ENCODE measurements at regions not wholly inside any gene's neighbourhood (a gene's known extent, or its start where the extent isn't known, plus 50 kb on each side); places are given as distances from the start of the nearest gene placed in this dataset.

DNA sequence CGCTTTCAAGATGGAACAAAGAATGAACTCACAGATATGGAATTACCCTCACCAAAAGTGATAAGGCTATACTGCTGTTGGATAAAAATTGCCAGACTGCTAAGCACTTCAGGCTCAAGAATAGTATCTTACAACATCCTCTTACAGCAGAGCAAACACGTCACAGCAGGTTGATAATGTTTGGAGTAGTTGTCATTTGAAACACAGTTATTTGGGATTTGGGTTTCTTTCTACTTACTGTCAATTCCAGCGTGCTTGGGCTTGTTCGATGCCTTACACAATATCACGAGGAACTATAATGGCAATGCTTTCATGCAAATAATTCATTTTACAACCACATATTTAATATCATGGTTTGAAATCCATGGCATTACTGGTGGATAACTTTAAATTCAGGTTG, 1223.7 kb upstream of the AGA start:
- TF ChIP-seq, protein P1, sequence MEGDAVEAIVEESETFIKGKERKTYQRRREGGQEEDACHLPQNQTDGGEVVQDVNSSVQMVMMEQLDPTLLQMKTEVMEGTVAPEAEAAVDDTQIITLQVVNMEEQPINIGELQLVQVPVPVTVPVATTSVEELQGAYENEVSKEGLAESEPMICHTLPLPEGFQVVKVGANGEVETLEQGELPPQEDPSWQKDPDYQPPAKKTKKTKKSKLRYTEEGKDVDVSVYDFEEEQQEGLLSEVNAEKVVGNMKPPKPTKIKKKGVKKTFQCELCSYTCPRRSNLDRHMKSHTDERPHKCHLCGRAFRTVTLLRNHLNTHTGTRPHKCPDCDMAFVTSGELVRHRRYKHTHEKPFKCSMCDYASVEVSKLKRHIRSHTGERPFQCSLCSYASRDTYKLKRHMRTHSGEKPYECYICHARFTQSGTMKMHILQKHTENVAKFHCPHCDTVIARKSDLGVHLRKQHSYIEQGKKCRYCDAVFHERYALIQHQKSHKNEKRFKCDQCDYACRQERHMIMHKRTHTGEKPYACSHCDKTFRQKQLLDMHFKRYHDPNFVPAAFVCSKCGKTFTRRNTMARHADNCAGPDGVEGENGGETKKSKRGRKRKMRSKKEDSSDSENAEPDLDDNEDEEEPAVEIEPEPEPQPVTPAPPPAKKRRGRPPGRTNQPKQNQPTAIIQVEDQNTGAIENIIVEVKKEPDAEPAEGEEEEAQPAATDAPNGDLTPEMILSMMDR (IDR thresholded peaks at IDR 0.05; ENCODE audit: low read depth, low read length): no peak
- no peak overlapping the region for H3K4me3 ChIP-seq (ENCODE audit: low read depth, low read length)
- H3K27me3 ChIP-seq: no peaks in the 10 kb centered on the region
- no peaks in the 10 kb centered on the region for H3K9me3 ChIP-seq
- no peak for DNase-seq
- H3K36me3 ChIP-seq: no peaks in the 10 kb centered on the region
- no peaks in the 10 kb centered on the region for H3K4me1 ChIP-seq

DNA sequence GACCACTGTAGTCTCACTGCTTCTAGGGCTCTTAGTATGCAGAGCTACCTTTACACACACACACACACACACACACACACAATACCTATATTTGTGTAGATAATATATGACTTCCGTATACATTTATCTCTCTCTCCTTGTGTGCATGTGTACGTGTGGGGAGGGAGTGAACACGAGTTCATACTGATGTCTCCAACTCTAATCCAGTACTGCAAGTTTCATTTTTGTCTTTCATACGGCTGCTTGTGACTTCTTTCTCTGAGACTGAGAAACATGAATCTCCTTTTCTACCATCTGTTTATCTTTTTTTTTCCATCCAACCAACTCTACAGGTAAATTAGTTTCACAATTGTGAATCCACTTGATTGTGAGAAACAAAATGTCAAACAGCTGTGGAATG, 1229.5 kb upstream of the AGA start:
- H3K4me3 ChIP-seq (ENCODE audit: low read depth, low read length): no peak overlapping the region
- H3K36me3 ChIP-seq: no peaks in the 10 kb centered on the region
- TF ChIP-seq, protein P1 (IDR thresholded peaks at IDR 0.05; ENCODE audit: low read depth, low read length): no peak
- no peak for DNase-seq
- H3K4me1 ChIP-seq: no peaks in the 10 kb centered on the region
- H3K9me3 ChIP-seq: no peaks in the 10 kb centered on the region
- no peaks in the 10 kb centered on the region for H3K27me3 ChIP-seq

DNA sequence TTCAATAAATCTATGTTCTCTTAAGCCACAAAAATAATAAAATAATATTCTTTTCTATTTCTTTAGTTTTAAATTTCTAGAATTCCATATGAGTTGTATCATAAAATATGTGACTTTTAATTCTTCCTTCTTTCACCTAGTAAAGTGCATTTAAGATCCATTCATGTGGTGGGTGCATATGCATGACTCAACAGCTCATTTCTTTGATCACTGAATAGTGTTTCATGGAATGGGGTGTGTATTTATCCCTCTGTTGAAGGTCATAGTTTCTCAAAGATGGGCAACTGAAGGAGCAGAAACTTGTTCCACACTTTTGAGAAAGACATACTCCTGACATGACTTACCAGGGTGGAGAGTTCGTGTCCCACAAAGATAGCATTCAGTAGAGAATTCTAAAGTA, 1230.3 kb upstream of the AGA start:
- TF ChIP-seq, protein P1 (IDR thresholded peaks at IDR 0.05; ENCODE audit: low read depth, low read length): no peak
- no peak for DNase-seq
- Histone ChIP-seq H3K27me3 (no peaks in the 10 kb centered on the region), H3K4me1 (no peaks in the 10 kb centered on the region), H3K4me3 (ENCODE audit: low read depth, low read length) (no peak overlapping the region), H3K36me3 (no peaks in the 10 kb centered on the region), H3K9me3 (no peaks in the 10 kb centered on the region)

DNA sequence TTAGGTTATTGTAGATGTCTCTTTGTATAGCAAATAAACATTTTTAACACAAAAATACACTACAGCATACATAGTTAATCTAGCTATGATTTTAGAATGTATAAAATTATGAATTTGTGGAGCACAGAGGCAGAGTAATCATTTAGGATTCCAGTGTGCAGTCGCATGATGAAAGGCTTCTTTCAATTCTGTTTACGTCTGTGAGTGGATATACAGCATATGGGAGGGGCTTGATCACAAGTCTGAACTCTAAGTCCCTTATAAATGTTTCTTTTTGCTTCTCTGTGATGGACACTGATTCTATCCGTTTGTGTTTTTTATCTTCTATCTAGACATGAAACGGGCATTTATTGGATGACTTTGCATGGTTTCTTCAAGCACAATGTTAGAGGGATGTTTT, 1239.6 kb upstream of the AGA start:
- no peaks in the 10 kb centered on the region for H3K4me1 ChIP-seq
- DNase-seq: no peak
- TF ChIP-seq, protein P1 (IDR thresholded peaks at IDR 0.05; ENCODE audit: low read depth, low read length): no peak
- no peaks in the 10 kb centered on the region for H3K27me3 ChIP-seq
- no peaks in the 10 kb centered on the region for H3K36me3 ChIP-seq
- H3K9me3 ChIP-seq: no peaks in the 10 kb centered on the region
- no peak overlapping the region for H3K4me3 ChIP-seq (ENCODE audit: low read depth, low read length)

DNA sequence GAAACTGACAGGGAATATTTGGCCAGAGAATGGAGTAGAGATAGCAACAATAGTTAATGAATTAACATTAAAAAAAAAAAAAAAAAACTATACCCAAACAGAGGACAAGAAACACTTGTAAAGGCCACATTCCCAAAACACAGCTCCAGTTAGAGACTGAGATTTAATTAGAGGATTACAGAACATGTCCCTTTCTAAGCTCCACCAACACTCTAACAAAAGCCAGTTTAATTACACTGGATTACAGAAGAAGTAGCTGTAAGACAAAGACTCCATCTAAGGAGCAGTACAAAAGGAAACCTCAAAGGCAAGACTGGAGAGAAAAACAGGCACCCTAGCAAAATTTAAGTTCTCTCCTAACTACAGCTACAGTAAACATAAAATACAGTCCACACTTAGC, 1247.7 kb upstream of the AGA start:
- Histone ChIP-seq H3K4me1 (no peaks in the 10 kb centered on the region), H3K36me3 (no peaks in the 10 kb centered on the region), H3K9me3 (no peaks in the 10 kb centered on the region), H3K27me3 (no peaks in the 10 kb centered on the region), H3K4me3 (ENCODE audit: low read depth, low read length) (no peak overlapping the region)
- no peak for DNase-seq
- TF ChIP-seq, protein P1 (IDR thresholded peaks at IDR 0.05; ENCODE audit: low read depth, low read length): no peak

DNA sequence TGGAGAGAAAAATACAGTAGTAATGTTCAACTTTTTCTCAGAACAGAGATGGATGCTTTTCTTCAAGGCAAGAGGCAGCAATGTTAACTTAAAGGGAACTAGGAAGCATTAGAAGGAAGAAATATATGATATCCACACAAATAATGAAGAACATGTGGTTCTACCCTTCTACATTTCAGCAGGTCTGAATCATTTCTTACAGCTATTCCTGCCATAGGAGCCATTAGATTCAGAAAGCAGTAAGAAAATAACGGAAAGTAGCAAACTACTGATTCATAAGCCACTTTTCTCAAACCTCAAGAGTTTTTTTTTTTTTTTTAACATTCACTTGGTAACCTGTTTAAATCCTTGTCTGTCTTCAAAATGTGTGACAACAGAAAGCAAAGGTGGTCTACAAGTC, 1251.6 kb upstream of the AGA start:
- Histone ChIP-seq H3K9me3 (no peaks in the 10 kb centered on the region), H3K4me3 (ENCODE audit: low read depth, low read length) (no peak overlapping the region), H3K36me3 (no peaks in the 10 kb centered on the region), H3K4me1 (no peaks in the 10 kb centered on the region), H3K27me3 (no peaks in the 10 kb centered on the region)
- TF ChIP-seq, protein P1 (IDR thresholded peaks at IDR 0.05; ENCODE audit: low read depth, low read length): no peak
- DNase-seq: no peak
